Ishikawa (cell line): ENCODE measurements at regions not wholly inside any gene's neighbourhood (a gene's known extent, or its start where the extent isn't known, plus 50 kb on each side); places are given as distances from the start of the nearest gene placed in this dataset.

Source experiments
- CEBPB ChIP-seq: IDR thresholded peaks from 2 replicates; pipeline ENCODE4 v1.6.1; 2012
- CREB1 ChIP-seq: IDR thresholded peaks from 2 replicates; pipeline ENCODE4 v1.6.1; 2012; ENCODE audit warnings: low read depth
- EGR1 ChIP-seq: IDR thresholded peaks from 2 replicates; pipeline ENCODE4 v1.6.1; 2012
- EP300 ChIP-seq: IDR thresholded peaks from 2 replicates; pipeline ENCODE4 v1.6.1; 2012; ENCODE audit warnings: borderline replicate concordance
- FOXM1 ChIP-seq: IDR thresholded peaks from 2 replicates; pipeline ENCODE4 v1.6.1; 2012; ENCODE audit warnings: low read depth, borderline replicate concordance
- MAX ChIP-seq: IDR thresholded peaks from 2 replicates; pipeline ENCODE4 v1.6.1; 2012
- NFIC ChIP-seq: IDR thresholded peaks from 2 replicates; pipeline ENCODE4 v1.6.1; 2012
- RAD21 ChIP-seq: IDR thresholded peaks from 2 replicates; pipeline ENCODE4 v1.6.1; 2012; ENCODE audit warnings: low read depth
- REST ChIP-seq: IDR thresholded peaks from 2 replicates; pipeline ENCODE4 v1.6.1; 2012; ENCODE audit warnings: low read depth, mild to moderate bottlenecking
- TAF1 ChIP-seq: IDR thresholded peaks from 2 replicates; pipeline ENCODE4 v1.6.1; 2012; ENCODE audit warnings: low read depth, mild to moderate bottlenecking
- TCF12 ChIP-seq: IDR thresholded peaks from 2 replicates; pipeline ENCODE4 v1.6.1; 2012; ENCODE audit warnings: low read depth
- USF1 ChIP-seq: IDR thresholded peaks from 2 replicates; pipeline ENCODE4 v1.6.1; 2012
- YY1 ChIP-seq: IDR thresholded peaks from 2 replicates; pipeline ENCODE4 v1.6.1; 2012; ENCODE audit warnings: low read depth

GRCh38 chr6:120804612-120805011 lies 529.7 kb downstream of the TBC1D32 start:
- TF ChIP-seq CEBPB = no peak
- no peak for TF ChIP-seq REST
- no peak for TF ChIP-seq TAF1
- TF ChIP-seq USF1 = no peak
- TF ChIP-seq MAX = no peak
- no peak for TF ChIP-seq RAD21
- no peak for TF ChIP-seq NFIC
- TF ChIP-seq TCF12 = no peak
- no peak for TF ChIP-seq YY1
- TF ChIP-seq EP300 = no peak
- no peak for TF ChIP-seq CREB1
- no peak for TF ChIP-seq EGR1
- TF ChIP-seq FOXM1 = no peak
